WTC11 (cell line): ENCODE measurements at regions not wholly inside any gene's neighbourhood (a gene's known extent, or its start where the extent isn't known, plus 50 kb on each side); places are given as distances from the start of the nearest gene placed in this dataset.

Experiments used
- CBFB ChIP-seq: sonication (generic); formaldehyde crosslinking; IDR thresholded peaks from 2 replicates; pipeline ENCODE4 v1.8.1; 2022; ENCODE audit warnings: mild to moderate bottlenecking, low read depth, missing genetic modification reagents
- JUN ChIP-seq: sonication (generic); formaldehyde crosslinking; IDR thresholded peaks from 2 replicates; pipeline ENCODE4 v1.8.0; 2023; ENCODE audit warnings: mild to moderate bottlenecking, missing genetic modification reagents
- MYBL2 ChIP-seq: sonication (generic); formaldehyde crosslinking; IDR thresholded peaks from 2 replicates; pipeline ENCODE4 v1.8.1; 2023; ENCODE audit warnings: mild to moderate bottlenecking, moderate library complexity, missing genetic modification reagents
- SP1 ChIP-seq: sonication (generic); formaldehyde crosslinking; conservative IDR thresholded peaks from 2 replicates; pipeline ENCODE4 v1.8.1; 2022; ENCODE audit warnings: missing genetic modification reagents
- TF ChIP-seq, protein P1 (sequence below): fragments of 200-600 bp; IDR thresholded peaks from 2 replicates; pipeline ENCODE4 v1.8.0; 2022; ENCODE audit warnings: antibody characterized with exemption

DNA sequence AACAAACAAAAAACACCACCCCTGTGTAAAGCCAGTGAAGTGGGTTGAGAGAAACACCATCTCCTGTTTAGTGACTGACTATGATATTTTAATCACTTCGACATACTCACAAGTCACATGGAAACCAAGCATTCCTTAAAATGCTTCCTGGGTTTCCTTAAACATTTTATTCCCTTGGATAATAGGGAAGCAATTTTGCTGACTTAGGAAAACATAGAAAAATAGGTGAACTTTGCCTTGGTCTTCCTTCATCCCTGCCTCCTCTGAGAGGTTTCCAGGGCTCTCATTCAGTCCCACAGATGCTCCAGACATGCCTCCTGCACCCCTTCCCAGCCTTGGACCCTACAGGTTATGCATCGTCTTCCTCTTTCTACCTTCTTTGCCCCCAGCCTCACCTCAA, 122.6 kb upstream of the SERPINE2 start:
- TF ChIP-seq CBFB (no peak), MYBL2 (CRISPR knock-in tag) (no peak), SP1 (CRISPR knock-in tag) (no peak), JUN (CRISPR knock-in tag) (no peak)
- TF ChIP-seq, protein P1, sequence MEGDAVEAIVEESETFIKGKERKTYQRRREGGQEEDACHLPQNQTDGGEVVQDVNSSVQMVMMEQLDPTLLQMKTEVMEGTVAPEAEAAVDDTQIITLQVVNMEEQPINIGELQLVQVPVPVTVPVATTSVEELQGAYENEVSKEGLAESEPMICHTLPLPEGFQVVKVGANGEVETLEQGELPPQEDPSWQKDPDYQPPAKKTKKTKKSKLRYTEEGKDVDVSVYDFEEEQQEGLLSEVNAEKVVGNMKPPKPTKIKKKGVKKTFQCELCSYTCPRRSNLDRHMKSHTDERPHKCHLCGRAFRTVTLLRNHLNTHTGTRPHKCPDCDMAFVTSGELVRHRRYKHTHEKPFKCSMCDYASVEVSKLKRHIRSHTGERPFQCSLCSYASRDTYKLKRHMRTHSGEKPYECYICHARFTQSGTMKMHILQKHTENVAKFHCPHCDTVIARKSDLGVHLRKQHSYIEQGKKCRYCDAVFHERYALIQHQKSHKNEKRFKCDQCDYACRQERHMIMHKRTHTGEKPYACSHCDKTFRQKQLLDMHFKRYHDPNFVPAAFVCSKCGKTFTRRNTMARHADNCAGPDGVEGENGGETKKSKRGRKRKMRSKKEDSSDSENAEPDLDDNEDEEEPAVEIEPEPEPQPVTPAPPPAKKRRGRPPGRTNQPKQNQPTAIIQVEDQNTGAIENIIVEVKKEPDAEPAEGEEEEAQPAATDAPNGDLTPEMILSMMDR: no peak
